ENCODE measurements at regions not wholly inside any gene's neighbourhood (a gene's known extent, or its start where the extent isn't known, plus 50 kb on each side); places are given as distances from the start of the nearest gene placed in this dataset.
A peak's percentile ranks its signal among the peaks of the same experiment; 100 is the strongest.

- no peak overlapping the region for H3K27ac ChIP-seq
- TF ChIP-seq, protein P1, sequence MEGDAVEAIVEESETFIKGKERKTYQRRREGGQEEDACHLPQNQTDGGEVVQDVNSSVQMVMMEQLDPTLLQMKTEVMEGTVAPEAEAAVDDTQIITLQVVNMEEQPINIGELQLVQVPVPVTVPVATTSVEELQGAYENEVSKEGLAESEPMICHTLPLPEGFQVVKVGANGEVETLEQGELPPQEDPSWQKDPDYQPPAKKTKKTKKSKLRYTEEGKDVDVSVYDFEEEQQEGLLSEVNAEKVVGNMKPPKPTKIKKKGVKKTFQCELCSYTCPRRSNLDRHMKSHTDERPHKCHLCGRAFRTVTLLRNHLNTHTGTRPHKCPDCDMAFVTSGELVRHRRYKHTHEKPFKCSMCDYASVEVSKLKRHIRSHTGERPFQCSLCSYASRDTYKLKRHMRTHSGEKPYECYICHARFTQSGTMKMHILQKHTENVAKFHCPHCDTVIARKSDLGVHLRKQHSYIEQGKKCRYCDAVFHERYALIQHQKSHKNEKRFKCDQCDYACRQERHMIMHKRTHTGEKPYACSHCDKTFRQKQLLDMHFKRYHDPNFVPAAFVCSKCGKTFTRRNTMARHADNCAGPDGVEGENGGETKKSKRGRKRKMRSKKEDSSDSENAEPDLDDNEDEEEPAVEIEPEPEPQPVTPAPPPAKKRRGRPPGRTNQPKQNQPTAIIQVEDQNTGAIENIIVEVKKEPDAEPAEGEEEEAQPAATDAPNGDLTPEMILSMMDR (IDR thresholded peaks at IDR 0.05), result no peak
- no peak for TF ChIP-seq POLR2A (IDR thresholded peaks at IDR 0.05)
- H3K4me1 ChIP-seq, result no peaks in the 10 kb centered on the region
- H3K36me3 ChIP-seq, result no peaks in the 10 kb centered on the region
- H3K9me3 ChIP-seq, result no peaks in the 10 kb centered on the region
- no peak for DNase-seq
- no peaks in the 10 kb centered on the region for H3K27me3 ChIP-seq
- intact Hi-C loops (cut with DNase I; ENCODE audit: low total_unique reads), result no loop called here
- no peak overlapping the region for H3K4me3 ChIP-seq
Observed at GRCh38 chr2:147542351-147542750, 302.5 kb upstream of the ACVR2A start.

DNA sequence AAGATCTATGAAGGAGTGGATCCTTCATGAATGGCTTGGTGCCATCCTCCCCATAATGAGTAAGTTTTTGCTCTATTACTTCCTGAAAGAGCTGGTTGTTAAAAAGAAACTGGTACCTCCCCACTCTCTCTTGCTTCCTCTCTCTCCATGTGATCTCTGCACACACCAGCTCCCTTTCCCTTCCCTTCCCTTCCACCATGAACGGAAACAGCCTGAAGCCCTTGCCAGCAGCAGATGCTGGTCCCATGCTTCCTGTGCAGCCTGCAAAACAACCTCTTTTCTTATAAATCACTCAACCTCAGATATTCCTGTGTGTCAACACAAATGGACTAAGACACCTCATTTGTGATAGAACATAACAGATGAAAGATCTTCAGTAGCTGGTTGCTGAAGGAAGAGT is 303.5 kb upstream of the ACVR2A start:
- no peak overlapping the region for H3K27ac ChIP-seq
- no peak for TF ChIP-seq POLR2A (IDR thresholded peaks at IDR 0.05)
- TF ChIP-seq, protein P1 (IDR thresholded peaks at IDR 0.05), result no peak
- intact Hi-C loops (cut with DNase I; ENCODE audit: low total_unique reads), result no loop called here

DNA sequence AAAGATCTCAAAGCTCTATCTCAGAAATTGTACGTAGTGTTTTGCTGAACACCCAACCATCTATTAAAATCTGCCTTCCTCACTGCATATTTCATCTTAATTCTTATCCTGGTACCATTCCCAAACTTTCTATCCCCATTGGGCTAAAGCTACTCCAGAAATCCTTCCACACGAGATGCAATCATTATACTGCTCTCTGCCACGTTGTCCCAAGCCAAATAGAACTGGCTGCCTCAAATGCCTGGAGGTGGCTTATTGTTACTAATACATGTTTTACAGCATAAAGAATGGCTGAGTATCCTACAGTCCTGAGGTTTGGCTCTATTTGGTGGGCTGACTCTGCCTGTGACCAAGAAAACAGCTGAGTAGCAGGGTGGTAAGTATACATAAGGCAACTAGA is 306.0 kb upstream of the ACVR2A start:
- TF ChIP-seq, protein P1 (IDR thresholded peaks at IDR 0.05), result no peak
- TF ChIP-seq POLR2A (IDR thresholded peaks at IDR 0.05), result no peak
- Histone ChIP-seq H3K4me3 (no peak overlapping the region), H3K9me3 (no peaks in the 10 kb centered on the region), H3K36me3 (no peaks in the 10 kb centered on the region), H3K27me3 (no peaks in the 10 kb centered on the region), H3K4me1 (no peaks in the 10 kb centered on the region), H3K27ac (no peak overlapping the region)
- intact Hi-C loops (cut with DNase I; ENCODE audit: low total_unique reads), result no loop called here
- DNase-seq, result no peak

More for the DNA sequence above, 303.5 kb upstream of the ACVR2A start:
- no peaks in the 10 kb centered on the region for H3K9me3 ChIP-seq
- H3K4me3 ChIP-seq, result no peak overlapping the region
- no peaks in the 10 kb centered on the region for H3K27me3 ChIP-seq
- H3K4me1 ChIP-seq, result no peaks in the 10 kb centered on the region
- no peaks in the 10 kb centered on the region for H3K36me3 ChIP-seq
- DNase-seq, result no peak

- Histone ChIP-seq H3K27ac (no peak overlapping the region), H3K4me1 (no peaks in the 10 kb centered on the region), H3K9me3 (no peaks in the 10 kb centered on the region), H3K36me3 (no peaks in the 10 kb centered on the region), H3K4me3 (no peak overlapping the region), H3K27me3 (no peaks in the 10 kb centered on the region)
- intact Hi-C loops (cut with DNase I; ENCODE audit: low total_unique reads), result no loop called here
- peak in 1 of 2 donors; percentile 18 for DNase-seq
- no peak for TF ChIP-seq POLR2A (IDR thresholded peaks at IDR 0.05)
- TF ChIP-seq, protein P1 (IDR thresholded peaks at IDR 0.05), result no peak
Observed at GRCh38 chr2:147538088-147538487, 306.7 kb upstream of the ACVR2A start.

GRCh38 chr2:147531269-147531668 is 313.6 kb upstream of the ACVR2A start:
- Histone ChIP-seq H3K9me3 (no peaks in the 10 kb centered on the region), H3K4me1 (peaks cover 0 to 5% of the 10 kb centered on the region in 2 donors), H3K4me3 (no peak overlapping the region), H3K36me3 (no peaks in the 10 kb centered on the region), H3K27ac (no peak overlapping the region), H3K27me3 (no peaks in the 10 kb centered on the region)
- intact Hi-C loops (cut with DNase I; ENCODE audit: low total_unique reads), result no loop called here
- TF ChIP-seq, protein P1 (IDR thresholded peaks at IDR 0.05), result no peak
- no peak for TF ChIP-seq POLR2A (IDR thresholded peaks at IDR 0.05)
- no peak for DNase-seq

Data from uterus (tissue), 3 donors.